ENCODE measurements at regions not wholly inside any gene's neighbourhood (a gene's known extent, or its start where the extent isn't known, plus 50 kb on each side); places are given as distances from the start of the nearest gene placed in this dataset.
"Not testable (repeated sequence)": the region's sequence is repeated elsewhere in the genome, so short reads cannot be mapped to it uniquely, and the experiment has no call there.

DNA sequence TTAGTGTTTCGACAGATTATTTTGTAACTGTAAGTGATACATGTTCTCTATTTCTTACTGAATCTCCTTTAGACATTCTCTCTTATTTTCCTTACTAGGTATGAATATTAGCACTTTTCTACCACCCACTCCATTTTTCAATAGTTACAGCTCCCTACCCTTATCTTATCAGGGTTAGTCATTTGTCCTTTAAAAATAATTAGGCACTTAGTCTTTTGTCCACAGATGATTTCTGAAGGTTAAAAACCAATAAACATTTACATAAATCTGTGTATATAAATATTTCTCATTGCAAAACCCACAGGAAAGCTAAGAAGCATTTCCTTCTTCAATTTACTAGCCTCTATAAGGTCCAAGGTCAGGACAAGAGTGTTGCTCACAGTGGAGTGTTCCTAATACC, 624.1 kb upstream of the MIR17HG start:
- Histone ChIP-seq H3K9me2 (replicated peaks; ENCODE audit: control insufficient read depth, low read length) (no peaks in the 10 kb centered on the region), H3K27ac (ENCODE audit: low read depth, low read length) (no peak overlapping the region), H3K36me3 (ENCODE audit: control insufficient read depth, low read length) (no peaks in the 10 kb centered on the region), H3K4me2 (ENCODE audit: low read length) (no peak overlapping the region), H3K79me2 (ENCODE audit: control insufficient read depth, low read length) (no peaks in the 10 kb centered on the region), H3F3A (ENCODE audit: control insufficient read depth, insufficient read depth) (no peaks in the 10 kb centered on the region), H4K20me1 (ENCODE audit: control insufficient read depth, insufficient read depth, low read depth, low read length) (no peaks in the 10 kb centered on the region), H3K4me3 (ENCODE audit: low read length) (no peak overlapping the region), H3K4me1 (ENCODE audit: control insufficient read depth, low read length) (no peaks in the 10 kb centered on the region), H3K27me3 (ENCODE audit: control insufficient read depth, low read length) (no peaks in the 10 kb centered on the region), H3K9me3 (ENCODE audit: control insufficient read depth, insufficient read depth, low read length) (no peaks in the 10 kb centered on the region)
- TF ChIP-seq, protein P1, sequence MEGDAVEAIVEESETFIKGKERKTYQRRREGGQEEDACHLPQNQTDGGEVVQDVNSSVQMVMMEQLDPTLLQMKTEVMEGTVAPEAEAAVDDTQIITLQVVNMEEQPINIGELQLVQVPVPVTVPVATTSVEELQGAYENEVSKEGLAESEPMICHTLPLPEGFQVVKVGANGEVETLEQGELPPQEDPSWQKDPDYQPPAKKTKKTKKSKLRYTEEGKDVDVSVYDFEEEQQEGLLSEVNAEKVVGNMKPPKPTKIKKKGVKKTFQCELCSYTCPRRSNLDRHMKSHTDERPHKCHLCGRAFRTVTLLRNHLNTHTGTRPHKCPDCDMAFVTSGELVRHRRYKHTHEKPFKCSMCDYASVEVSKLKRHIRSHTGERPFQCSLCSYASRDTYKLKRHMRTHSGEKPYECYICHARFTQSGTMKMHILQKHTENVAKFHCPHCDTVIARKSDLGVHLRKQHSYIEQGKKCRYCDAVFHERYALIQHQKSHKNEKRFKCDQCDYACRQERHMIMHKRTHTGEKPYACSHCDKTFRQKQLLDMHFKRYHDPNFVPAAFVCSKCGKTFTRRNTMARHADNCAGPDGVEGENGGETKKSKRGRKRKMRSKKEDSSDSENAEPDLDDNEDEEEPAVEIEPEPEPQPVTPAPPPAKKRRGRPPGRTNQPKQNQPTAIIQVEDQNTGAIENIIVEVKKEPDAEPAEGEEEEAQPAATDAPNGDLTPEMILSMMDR (IDR thresholded peaks at IDR 0.05; ENCODE audit: low read depth, low read length, poor library complexity, severe bottlenecking) = no peak
- TF ChIP-seq EZH2phosphoT487 (IDR thresholded peaks at IDR 0.05; ENCODE audit: borderline replicate concordance, low read length) = no peak

DNA sequence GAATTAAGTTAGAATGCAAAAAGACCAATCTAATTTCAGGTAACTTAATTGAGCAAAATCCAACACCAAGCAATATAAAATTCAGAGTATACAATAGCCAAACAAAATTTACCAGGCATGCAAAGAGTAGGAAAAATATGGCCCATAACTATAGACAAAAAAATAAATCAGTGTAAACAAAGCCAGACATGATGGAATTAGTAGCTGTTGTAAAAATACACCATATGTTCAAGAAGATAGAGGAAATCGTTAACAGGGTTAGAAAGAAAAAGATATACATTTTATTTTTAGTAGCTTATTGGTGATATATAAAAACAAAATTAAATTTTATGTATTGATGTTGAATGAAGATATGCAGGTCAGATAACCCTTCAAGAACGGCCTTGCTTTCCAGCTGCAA, 621.1 kb upstream of the MIR17HG start:
- H3K27ac ChIP-seq (ENCODE audit: low read depth, low read length) = no peak overlapping the region
- no peaks in the 10 kb centered on the region for H3K79me2 ChIP-seq (ENCODE audit: control insufficient read depth, low read length)
- no peak overlapping the region for H3K4me3 ChIP-seq (ENCODE audit: low read length)
- TF ChIP-seq, protein P1 (IDR thresholded peaks at IDR 0.05; ENCODE audit: low read depth, low read length, poor library complexity, severe bottlenecking) = no peak
- TF ChIP-seq EZH2phosphoT487 (IDR thresholded peaks at IDR 0.05; ENCODE audit: borderline replicate concordance, low read length) = no peak
- H3F3A ChIP-seq (ENCODE audit: control insufficient read depth, insufficient read depth) = no peaks in the 10 kb centered on the region
- no peaks in the 10 kb centered on the region for H3K9me3 ChIP-seq (ENCODE audit: control insufficient read depth, insufficient read depth, low read length)
- no peak overlapping the region for H3K4me2 ChIP-seq (ENCODE audit: low read length)
- H4K20me1 ChIP-seq (ENCODE audit: control insufficient read depth, insufficient read depth, low read depth, low read length) = no peaks in the 10 kb centered on the region
- no peaks in the 10 kb centered on the region for H3K9me2 ChIP-seq (replicated peaks; ENCODE audit: control insufficient read depth, low read length)
- no peaks in the 10 kb centered on the region for H3K36me3 ChIP-seq (ENCODE audit: control insufficient read depth, low read length)
- no peaks in the 10 kb centered on the region for H3K4me1 ChIP-seq (ENCODE audit: control insufficient read depth, low read length)
- H3K27me3 ChIP-seq (ENCODE audit: control insufficient read depth, low read length) = no peaks in the 10 kb centered on the region

DNA sequence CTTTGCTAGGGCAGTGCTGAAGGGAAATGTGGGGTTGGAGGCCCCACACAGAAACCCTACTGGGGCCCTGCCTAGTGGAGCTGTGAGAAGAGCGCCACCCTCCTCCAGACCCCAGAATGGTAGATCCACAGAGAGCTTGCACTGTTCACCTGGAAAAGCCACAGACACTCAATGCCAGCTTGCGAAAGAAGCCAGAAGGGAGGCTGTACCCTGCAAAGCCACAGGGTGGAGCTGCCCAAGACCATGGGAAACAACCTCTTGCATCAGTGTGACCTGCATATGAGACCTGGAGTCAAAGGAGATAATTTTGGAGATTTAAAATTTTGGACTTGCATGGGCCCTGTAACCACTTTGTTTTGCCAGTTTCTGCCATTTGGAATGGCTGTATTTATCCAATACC, 615.4 kb upstream of the MIR17HG start:
- no peak overlapping the region for H3K27ac ChIP-seq (ENCODE audit: low read depth, low read length)
- H3K4me1 ChIP-seq (ENCODE audit: control insufficient read depth, low read length) = no peaks in the 10 kb centered on the region
- no peak overlapping the region for H3K4me2 ChIP-seq (ENCODE audit: low read length)
- H3F3A ChIP-seq (ENCODE audit: control insufficient read depth, insufficient read depth) = no peaks in the 10 kb centered on the region
- no peaks in the 10 kb centered on the region for H3K79me2 ChIP-seq (ENCODE audit: control insufficient read depth, low read length)
- H3K36me3 ChIP-seq (ENCODE audit: control insufficient read depth, low read length) = no peaks in the 10 kb centered on the region
- H3K9me3 ChIP-seq (ENCODE audit: control insufficient read depth, insufficient read depth, low read length) = no peaks in the 10 kb centered on the region
- H3K4me3 ChIP-seq (ENCODE audit: low read length) = no peak overlapping the region
- no peaks in the 10 kb centered on the region for H3K27me3 ChIP-seq (ENCODE audit: control insufficient read depth, low read length)
- H4K20me1 ChIP-seq (ENCODE audit: control insufficient read depth, insufficient read depth, low read depth, low read length) = no peaks in the 10 kb centered on the region
- no peaks in the 10 kb centered on the region for H3K9me2 ChIP-seq (replicated peaks; ENCODE audit: control insufficient read depth, low read length)
- no peak for TF ChIP-seq EZH2phosphoT487 (IDR thresholded peaks at IDR 0.05; ENCODE audit: borderline replicate concordance, low read length)
- TF ChIP-seq, protein P1 (IDR thresholded peaks at IDR 0.05; ENCODE audit: low read depth, low read length, poor library complexity, severe bottlenecking) = no peak

DNA sequence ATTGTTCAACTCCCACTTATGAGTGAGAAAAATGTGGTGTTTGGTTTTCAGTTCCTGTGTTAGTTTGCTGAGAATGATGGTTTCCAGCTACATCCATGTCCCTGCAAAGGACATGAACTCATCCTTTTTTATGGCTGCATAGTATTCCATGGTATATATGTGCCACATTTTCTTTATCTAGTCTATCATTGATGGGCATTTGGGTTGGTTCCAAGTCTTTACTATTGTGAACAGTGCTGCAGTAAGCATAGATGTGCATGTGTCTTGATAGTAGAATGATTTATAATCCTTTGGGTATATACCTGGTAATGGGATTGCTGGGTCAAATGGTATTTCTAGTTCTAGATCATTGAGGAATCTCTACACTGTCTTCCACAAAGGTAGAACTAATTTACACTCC, 613.0 kb upstream of the MIR17HG start:
- H3K27ac ChIP-seq (ENCODE audit: low read depth, low read length); H3F3A ChIP-seq (ENCODE audit: control insufficient read depth, insufficient read depth); H3K9me3 ChIP-seq (ENCODE audit: control insufficient read depth, insufficient read depth, low read length); H3K4me3 ChIP-seq (ENCODE audit: low read length); H3K4me2 ChIP-seq (ENCODE audit: low read length); H3K4me1 ChIP-seq (ENCODE audit: control insufficient read depth, low read length); H3K27me3 ChIP-seq (ENCODE audit: control insufficient read depth, low read length); H4K20me1 ChIP-seq (ENCODE audit: control insufficient read depth, insufficient read depth, low read depth, low read length); H3K79me2 ChIP-seq (ENCODE audit: control insufficient read depth, low read length); H3K9me2 ChIP-seq (replicated peaks; ENCODE audit: control insufficient read depth, low read length); H3K36me3 ChIP-seq (ENCODE audit: control insufficient read depth, low read length): not testable (repeated sequence)
